Dendritic cell treated with granulocyte-macrophage colony-stimulating factor and Interleukin-4, amounts not matched to agents 40 ng/mL and 50 ng/mL, for 4 days (primary cell): ENCODE measurements at regions not wholly inside any gene's neighbourhood (a gene's known extent, or its start where the extent isn't known, plus 50 kb on each side); places are given as distances from the start of the nearest gene placed in this dataset.

Experiments
- H3K27ac Mint-ChIP-seq: one replicate; pipeline ENCODE4 v1.8.0; 2022; ENCODE audit warnings: mild to moderate bottlenecking, mixed read lengths
- H3K27me3 Mint-ChIP-seq: one replicate; pipeline ENCODE4 v1.8.0; 2022; ENCODE audit warnings: mild to moderate bottlenecking, mixed read lengths
- H3K36me3 Mint-ChIP-seq: one replicate; pipeline ENCODE4 v1.8.0; 2022; ENCODE audit warnings: low read depth, mixed read lengths
- H3K4me1 Mint-ChIP-seq: one replicate; pipeline ENCODE4 v1.8.0; 2022; ENCODE audit warnings: low read depth, mixed read lengths
- H3K4me3 Mint-ChIP-seq: one replicate; pipeline ENCODE4 v1.8.0; 2022; ENCODE audit warnings: mild to moderate bottlenecking, moderate library complexity, mixed read lengths
- H3K9me3 Mint-ChIP-seq: one replicate; pipeline ENCODE4 v1.8.0; 2022; ENCODE audit warnings: mixed read lengths
- intact Hi-C: fragments of 100-400 bp; cut with micrococcal nuclease; formaldehyde crosslinking; loops from one replicate; pipeline ENCODE4 v1.15.0; 2022

- H3K27ac Mint-ChIP-seq, result no peak overlapping the region
- H3K27me3 Mint-ChIP-seq, result peaks cover 1% of the 10 kb centered on the region
- no peaks in the 10 kb centered on the region for H3K4me1 Mint-ChIP-seq
- H3K4me3 Mint-ChIP-seq, result no peak overlapping the region
- H3K36me3 Mint-ChIP-seq, result no peaks in the 10 kb centered on the region
- intact Hi-C loops, result no loop called here
- H3K9me3 Mint-ChIP-seq, result peaks cover 18% of the 10 kb centered on the region
Measured at GRCh38 chr16:87183647-87184046, 133.5 kb downstream of the C16orf95 start.

DNA sequence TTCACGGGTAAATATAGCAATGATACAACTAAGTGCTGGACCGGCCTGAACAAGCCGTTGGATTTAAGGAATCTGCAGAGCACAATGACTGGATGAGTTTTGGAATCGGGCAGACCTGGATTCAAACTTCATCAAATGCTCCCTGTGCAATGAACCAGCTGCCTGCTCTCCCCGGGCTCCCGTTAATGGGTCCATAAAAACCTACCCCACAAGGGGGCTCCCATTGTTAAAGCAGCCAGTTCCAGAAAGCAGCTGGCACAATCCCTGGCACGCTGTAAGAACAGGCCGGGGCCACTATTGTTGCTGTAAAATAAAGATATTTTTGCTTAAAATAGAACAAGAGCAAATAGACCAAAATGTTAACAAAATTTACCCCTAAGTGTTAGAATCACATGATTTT, 131.9 kb downstream of the C16orf95 start:
- H3K4me3 Mint-ChIP-seq, result no peak overlapping the region
- no peak overlapping the region for H3K27ac Mint-ChIP-seq
- no peaks in the 10 kb centered on the region for H3K36me3 Mint-ChIP-seq
- intact Hi-C loops, result no loop called here
- H3K27me3 Mint-ChIP-seq, result no peaks in the 10 kb centered on the region
- H3K9me3 Mint-ChIP-seq, result peaks cover 26% of the 10 kb centered on the region
- no peaks in the 10 kb centered on the region for H3K4me1 Mint-ChIP-seq

GRCh38 chr16:87185983-87186382, 131.2 kb downstream of the C16orf95 start:
- no peak overlapping the region for H3K27ac Mint-ChIP-seq
- no peaks in the 10 kb centered on the region for H3K36me3 Mint-ChIP-seq
- no peak overlapping the region for H3K4me3 Mint-ChIP-seq
- H3K9me3 Mint-ChIP-seq, result peaks cover 28% of the 10 kb centered on the region
- no peaks in the 10 kb centered on the region for H3K27me3 Mint-ChIP-seq
- intact Hi-C loops, result no loop called here
- H3K4me1 Mint-ChIP-seq, result no peaks in the 10 kb centered on the region

DNA sequence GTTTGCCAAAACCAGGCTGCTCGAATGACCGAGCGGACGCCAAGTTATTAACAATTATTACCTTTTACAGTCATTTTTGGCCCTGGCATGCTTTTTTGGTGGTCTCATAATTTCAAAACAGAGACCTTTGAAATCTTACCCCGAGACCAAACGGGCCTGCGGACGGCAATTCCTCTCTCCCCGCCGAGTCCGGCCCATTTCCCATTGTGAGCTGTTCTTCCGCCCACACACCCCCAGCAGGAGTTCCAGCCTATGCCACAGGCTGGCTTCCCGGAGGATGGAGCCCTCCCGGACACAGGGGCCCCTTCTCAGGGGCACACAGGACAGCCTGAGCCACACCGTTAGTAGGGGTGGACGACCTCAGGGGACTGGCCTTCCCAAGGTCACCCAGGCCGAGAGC, 130.7 kb downstream of the C16orf95 start:
- Mint-ChIP-seq H3K9me3 (peaks cover 28% of the 10 kb centered on the region), H3K27me3 (no peaks in the 10 kb centered on the region), H3K4me1 (no peaks in the 10 kb centered on the region), H3K36me3 (no peaks in the 10 kb centered on the region), H3K4me3 (no peak overlapping the region), H3K27ac (no peak overlapping the region)
- intact Hi-C loops, result no loop called here

DNA sequence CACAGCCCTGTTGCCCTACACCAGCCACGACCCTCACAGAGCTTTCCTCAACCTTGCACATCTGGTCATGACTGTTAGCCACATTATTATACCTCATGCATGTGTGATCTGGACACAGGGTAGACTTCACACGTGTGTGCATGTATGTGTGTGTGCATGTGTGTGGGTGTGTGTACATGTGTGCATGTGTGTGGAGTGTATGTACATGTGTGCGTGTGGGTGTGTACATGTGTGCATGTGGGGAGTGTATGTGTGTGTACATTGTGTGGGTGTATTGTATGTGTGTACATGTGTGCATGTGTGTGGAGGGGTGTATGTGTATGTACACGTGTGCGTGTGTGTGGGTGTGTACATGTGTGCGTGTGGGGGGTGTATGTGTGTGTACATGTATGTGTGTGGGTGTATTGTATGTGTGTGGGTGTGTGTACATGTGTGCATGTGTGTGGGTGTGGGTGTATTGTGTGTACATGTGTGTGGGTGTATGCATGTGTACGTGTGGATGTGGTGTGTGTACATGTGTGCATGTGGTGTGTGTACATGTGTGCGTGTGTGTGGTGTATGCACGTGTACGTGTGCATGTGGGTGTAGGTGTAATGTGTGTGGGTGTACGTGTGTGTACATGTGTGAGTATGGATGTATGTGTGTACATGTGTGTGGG, 130.2 kb downstream of the C16orf95 start:
- H3K4me3 Mint-ChIP-seq, result no peak overlapping the region
- peaks cover 28% of the 10 kb centered on the region for H3K9me3 Mint-ChIP-seq
- H3K4me1 Mint-ChIP-seq, result no peaks in the 10 kb centered on the region
- H3K27me3 Mint-ChIP-seq, result no peaks in the 10 kb centered on the region
- intact Hi-C loops, result no loop called here
- H3K36me3 Mint-ChIP-seq, result no peaks in the 10 kb centered on the region
- no peak overlapping the region for H3K27ac Mint-ChIP-seq

DNA sequence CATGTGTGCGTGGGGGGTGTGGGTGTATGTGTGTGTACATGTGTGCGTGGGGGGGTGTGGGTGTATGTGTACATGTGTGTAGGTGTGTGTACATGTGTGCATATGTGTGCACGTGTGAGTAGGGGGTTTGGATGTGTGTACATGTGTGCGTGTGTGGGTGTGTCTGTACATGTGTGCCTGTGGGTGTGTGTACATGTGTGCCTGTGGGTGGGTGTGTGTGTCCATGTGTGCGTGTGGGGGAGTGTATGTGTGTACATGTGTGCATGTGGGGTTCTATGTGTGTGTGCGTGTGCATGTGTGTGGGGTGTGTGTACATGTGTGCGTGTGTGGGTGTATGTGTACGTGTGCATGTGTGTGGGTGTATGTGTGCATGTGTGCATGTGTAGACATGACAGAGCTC, 129.1 kb downstream of the C16orf95 start:
- H3K27me3 Mint-ChIP-seq, result no peaks in the 10 kb centered on the region

GRCh38 chr16:87189426-87189825, 127.8 kb downstream of the C16orf95 start:
- intact Hi-C loops, result no loop called here
- Mint-ChIP-seq H3K27me3 (no peaks in the 10 kb centered on the region), H3K9me3 (peaks cover 28% of the 10 kb centered on the region), H3K4me3 (no peak overlapping the region), H3K36me3 (no peaks in the 10 kb centered on the region), H3K4me1 (no peaks in the 10 kb centered on the region), H3K27ac (no peak overlapping the region)

More for the DNA sequence above, 129.1 kb downstream of the C16orf95 start:
- Mint-ChIP-seq H3K9me3 (peaks cover 28% of the 10 kb centered on the region), H3K4me3 (no peak overlapping the region), H3K27ac (no peak overlapping the region), H3K36me3 (no peaks in the 10 kb centered on the region), H3K4me1 (no peaks in the 10 kb centered on the region)
- intact Hi-C loops, result no loop called here

DNA sequence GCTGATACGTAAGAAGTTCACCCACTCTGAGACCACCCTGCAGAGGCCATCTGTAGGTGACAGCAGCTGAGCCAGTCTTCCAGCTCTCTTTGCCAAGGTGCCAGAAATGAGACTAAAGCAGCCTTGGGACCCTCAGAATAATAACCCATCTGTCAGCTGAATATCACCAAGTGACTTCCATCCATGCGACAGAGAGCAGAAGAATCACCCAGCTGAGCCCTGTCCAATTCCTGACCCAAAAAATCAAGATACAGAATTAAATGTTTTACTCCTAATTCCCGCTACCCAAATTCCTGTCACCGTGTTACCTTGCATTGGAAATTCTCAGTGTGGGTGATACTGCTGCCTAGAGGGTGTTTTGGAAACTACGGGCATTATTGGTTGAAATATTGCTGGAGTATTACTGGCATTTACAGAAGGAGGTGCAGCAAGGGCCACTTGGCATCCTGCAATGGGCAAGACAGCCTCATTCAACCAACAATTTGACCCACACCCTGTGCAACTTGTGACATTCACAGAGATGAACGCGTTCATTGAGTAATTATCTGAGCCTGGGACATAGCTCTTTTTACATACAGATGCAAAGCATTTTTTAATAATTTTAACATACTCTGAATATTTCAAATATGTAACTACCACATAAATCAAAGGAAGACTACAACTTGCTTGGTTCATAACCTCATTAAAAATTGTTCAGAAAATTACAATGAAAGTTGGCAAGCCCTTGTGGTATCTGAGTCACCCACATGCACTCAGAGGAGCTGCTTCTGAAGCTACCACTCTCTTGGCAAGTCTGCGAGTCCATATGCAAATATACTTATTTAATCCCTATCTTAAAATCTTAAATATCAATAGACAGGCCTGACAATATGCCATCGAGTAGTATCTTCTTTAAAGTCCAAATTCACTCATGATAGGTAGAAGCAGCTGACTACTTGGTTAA, 126.6 kb downstream of the C16orf95 start:
- Mint-ChIP-seq H3K27ac (no peak overlapping the region), H3K4me3 (no peak overlapping the region), H3K4me1 (no peaks in the 10 kb centered on the region), H3K9me3 (peaks cover 28% of the 10 kb centered on the region), H3K27me3 (no peaks in the 10 kb centered on the region), H3K36me3 (no peaks in the 10 kb centered on the region)
- intact Hi-C loops, result no loop called here

GRCh38 chr16:87192452-87193073, 124.6 kb downstream of the C16orf95 start:
- H3K4me3 Mint-ChIP-seq, result no peak overlapping the region
- H3K9me3 Mint-ChIP-seq, result peaks cover 19% of the 10 kb centered on the region

DNA sequence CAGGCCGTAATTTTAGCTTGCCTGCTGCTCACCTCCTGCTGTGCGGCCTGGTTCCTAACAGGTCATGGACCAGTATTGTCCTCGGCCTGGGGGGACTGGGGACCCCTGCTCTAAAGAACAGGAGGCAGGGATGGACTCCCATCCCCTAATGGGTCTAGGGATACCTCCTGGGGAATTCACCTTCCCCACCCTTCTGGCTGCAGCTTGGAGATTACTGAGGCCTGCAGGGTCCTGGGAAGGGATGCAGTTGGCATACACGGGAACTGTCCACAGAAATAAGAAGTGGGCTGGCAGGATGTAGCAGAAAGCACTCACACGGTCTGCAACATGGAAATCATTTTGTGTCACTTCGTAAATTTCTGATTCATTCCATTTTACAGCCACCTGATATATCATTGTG, 123.0 kb downstream of the C16orf95 start:
- Mint-ChIP-seq H3K27ac (no peak overlapping the region), H3K9me3 (peaks cover 10% of the 10 kb centered on the region), H3K36me3 (no peaks in the 10 kb centered on the region), H3K27me3 (no peaks in the 10 kb centered on the region), H3K4me3 (no peak overlapping the region), H3K4me1 (no peaks in the 10 kb centered on the region)
- intact Hi-C loops, result no loop called here

More at GRCh38 chr16:87192452-87193073, 124.6 kb downstream of the C16orf95 start:
- no peaks in the 10 kb centered on the region for H3K4me1 Mint-ChIP-seq
- H3K36me3 Mint-ChIP-seq, result no peaks in the 10 kb centered on the region
- no peaks in the 10 kb centered on the region for H3K27me3 Mint-ChIP-seq
- intact Hi-C loops, result no loop called here
- no peak overlapping the region for H3K27ac Mint-ChIP-seq

GRCh38 chr16:87195161-87195560, 122.0 kb downstream of the C16orf95 start:
- Mint-ChIP-seq H3K36me3 (no peaks in the 10 kb centered on the region), H3K4me1 (no peaks in the 10 kb centered on the region), H3K27me3 (peaks cover 3% of the 10 kb centered on the region), H3K27ac (no peak overlapping the region), H3K4me3 (no peak overlapping the region), H3K9me3 (peaks cover 4% of the 10 kb centered on the region)
- intact Hi-C loops, result no loop called here

DNA sequence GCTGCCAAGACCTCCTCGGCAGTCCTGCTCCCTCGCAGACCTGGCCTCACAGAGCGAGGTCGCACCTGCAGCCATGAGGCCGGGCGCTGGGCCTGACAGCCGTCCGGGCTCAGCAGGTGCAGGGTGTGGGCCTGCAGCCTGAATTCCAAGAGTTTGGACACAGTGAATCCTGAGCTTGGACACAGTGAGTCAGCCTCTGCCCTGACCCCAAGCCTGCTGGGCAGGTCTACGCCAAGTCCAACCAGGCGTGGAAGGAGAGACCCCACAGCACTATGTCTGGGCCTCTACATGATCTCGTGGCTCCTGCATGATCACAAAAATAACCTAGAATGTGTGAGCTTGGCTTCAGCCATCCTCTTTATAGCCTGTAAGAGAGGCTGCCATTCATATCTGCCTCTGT, 121.0 kb downstream of the C16orf95 start:
- Mint-ChIP-seq H3K4me1 (no peaks in the 10 kb centered on the region), H3K36me3 (no peaks in the 10 kb centered on the region), H3K9me3 (no peaks in the 10 kb centered on the region), H3K27me3 (peaks cover 3% of the 10 kb centered on the region), H3K4me3 (no peak overlapping the region), H3K27ac (no peak overlapping the region)
- intact Hi-C loops, result no loop called here

DNA sequence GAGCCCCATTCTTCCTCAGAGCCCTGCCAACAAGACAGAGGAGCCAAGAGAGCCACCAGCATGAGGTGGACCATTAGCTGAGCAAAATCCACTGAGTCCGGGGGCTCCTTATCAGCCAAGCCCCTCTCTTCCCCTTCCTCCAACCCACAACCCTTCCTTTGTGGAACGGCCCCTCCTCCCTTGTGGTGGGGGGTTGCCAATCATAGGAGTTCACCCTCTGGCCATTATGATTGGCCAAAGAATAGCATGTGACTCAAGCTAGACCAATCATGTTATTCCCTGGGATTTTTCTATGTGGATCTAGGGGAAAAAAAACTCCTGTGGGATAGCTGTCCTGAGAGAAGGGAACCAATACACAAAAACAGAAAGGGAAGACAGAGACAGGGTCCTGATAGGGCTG, 120.5 kb downstream of the C16orf95 start:
- H3K4me1 Mint-ChIP-seq, result no peaks in the 10 kb centered on the region
- H3K36me3 Mint-ChIP-seq, result no peaks in the 10 kb centered on the region
- intact Hi-C loops, result no loop called here
- H3K9me3 Mint-ChIP-seq, result no peaks in the 10 kb centered on the region
- H3K27ac Mint-ChIP-seq, result no peak overlapping the region
- H3K27me3 Mint-ChIP-seq, result peaks cover 4% of the 10 kb centered on the region
- no peak overlapping the region for H3K4me3 Mint-ChIP-seq

GRCh38 chr16:87198328-87198832, 118.8 kb downstream of the C16orf95 start:
- Mint-ChIP-seq H3K27ac (no peak overlapping the region), H3K27me3 (peaks cover 5% of the 10 kb centered on the region), H3K36me3 (no peaks in the 10 kb centered on the region), H3K4me1 (peaks cover 4% of the 10 kb centered on the region), H3K9me3 (no peaks in the 10 kb centered on the region), H3K4me3 (no peak overlapping the region)
- intact Hi-C loops, result no loop called here
